ENCODE measurements at regions not wholly inside any gene's neighbourhood (a gene's known extent, or its start where the extent isn't known, plus 50 kb on each side); places are given as distances from the start of the nearest gene placed in this dataset.

DNA sequence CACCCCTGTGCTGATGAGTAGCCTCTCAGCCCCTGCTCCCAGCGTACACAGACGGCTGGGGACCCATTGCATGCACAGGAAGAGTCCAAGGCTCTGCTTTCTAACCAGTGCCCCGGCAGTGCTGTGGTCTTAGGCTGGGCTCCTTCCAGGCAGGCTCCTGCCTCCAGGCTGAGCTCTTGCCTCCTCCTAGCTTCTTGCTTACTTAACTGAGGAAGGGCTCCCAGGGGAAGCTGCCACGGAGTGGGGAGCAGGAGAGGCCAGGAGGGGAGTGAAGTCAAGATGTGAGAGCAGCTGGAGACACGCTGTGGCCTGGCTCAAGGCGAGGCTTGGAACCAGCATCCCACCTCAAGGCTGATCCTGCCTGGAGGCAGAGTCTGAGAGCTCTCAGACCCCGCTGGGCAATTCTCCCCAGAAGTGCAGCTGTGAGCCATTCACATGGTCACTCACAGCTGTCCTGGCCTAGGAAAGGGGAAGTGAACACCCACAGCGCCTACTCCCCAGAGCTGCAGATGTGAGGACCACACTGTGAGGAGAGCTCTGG is 141.0 kb downstream of the TBXT start:
- TF ChIP-seq POLR2A (IDR thresholded peaks at IDR 0.05) (no peak), POLR2AphosphoS5 (IDR thresholded peaks at IDR 0.05) (no peak)
